ENCODE measurements at regions not wholly inside any gene's neighbourhood (a gene's known extent, or its start where the extent isn't known, plus 50 kb on each side); places are given as distances from the start of the nearest gene placed in this dataset.

GRCh38 chr15:87133704-87134103 is 1054.0 kb downstream of the AGBL1 start:
- no peak for TF ChIP-seq EZH2 (IDR thresholded peaks at IDR 0.05; ENCODE audit: low read length, missing control alignments)
- no peak for TF ChIP-seq CTCF (conservative IDR thresholded peaks at IDR 0.05 in 1 of 2, IDR thresholded peaks at IDR 0.05 in 1 of 2; ENCODE audit: low read depth in 1 of 2, low read length in 2 of 2)
- Histone ChIP-seq H3K27me3 (ENCODE audit: control insufficient read depth, insufficient read depth, low read length) (no peaks in the 10 kb centered on the region), H3K9ac (ENCODE audit: insufficient read depth, low read length) (no peak overlapping the region), H3K4me1 (ENCODE audit: control insufficient read depth, extremely low read depth, insufficient read depth, low read length) (no peaks in the 10 kb centered on the region), H3K9me3 (ENCODE audit: control insufficient read depth, insufficient read depth, low read depth, low read length) (no peaks in the 10 kb centered on the region), H2AFZ (ENCODE audit: low read length) (no peak overlapping the region), H3K79me2 (ENCODE audit: control insufficient read depth, insufficient read depth, low read length) (no peaks in the 10 kb centered on the region), H3K4me2 (ENCODE audit: extremely low read depth, insufficient read depth, low read length) (no peak overlapping the region), H3K27ac (ENCODE audit: insufficient read depth, low read length) (no peak overlapping the region), H4K20me1 (ENCODE audit: control insufficient read depth, extremely low read depth, insufficient read depth, low read length) (no peaks in the 10 kb centered on the region), H3K4me3 (replicated peaks in 1 of 4; ENCODE audit: control extremely low read depth in 1 of 4, insufficient read depth in 1 of 4, low read depth in 3 of 4, low read length in 4 of 4) (no peak overlapping the region), H3K36me3 (ENCODE audit: control insufficient read depth, insufficient read depth, low read length) (no peaks in the 10 kb centered on the region)
- DNase-seq (ENCODE audit: low read depth in 2 of 2) = no peak

DNA sequence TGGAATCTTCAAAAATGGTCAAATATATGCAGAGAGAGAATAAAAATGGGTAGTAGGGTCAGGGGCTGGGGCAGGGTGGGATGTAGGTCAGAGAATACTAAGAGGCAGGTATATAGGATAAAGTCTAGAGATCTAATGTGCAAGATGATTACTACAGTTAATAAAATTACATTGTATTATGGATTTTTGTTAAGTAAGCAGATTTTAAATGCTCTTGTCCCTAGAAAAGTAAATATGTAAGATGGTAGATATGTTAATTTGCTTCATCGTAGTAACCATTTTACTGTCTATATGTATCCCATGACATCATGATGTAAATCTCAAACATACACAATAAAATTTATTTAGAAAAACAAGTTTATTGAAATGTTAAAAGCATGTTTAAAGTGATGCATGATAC is 1051.4 kb downstream of the AGBL1 start:
- no peaks in the 10 kb centered on the region for H3K4me1 ChIP-seq (ENCODE audit: control insufficient read depth, extremely low read depth, insufficient read depth, low read length)
- H3K4me3 ChIP-seq (replicated peaks in 1 of 4; ENCODE audit: control extremely low read depth in 1 of 4, insufficient read depth in 1 of 4, low read depth in 3 of 4, low read length in 4 of 4) = no peak overlapping the region
- no peak overlapping the region for H3K9ac ChIP-seq (ENCODE audit: insufficient read depth, low read length)
- DNase-seq (ENCODE audit: low read depth in 2 of 2) = no peak
- H3K79me2 ChIP-seq (ENCODE audit: control insufficient read depth, insufficient read depth, low read length) = no peaks in the 10 kb centered on the region
- H4K20me1 ChIP-seq (ENCODE audit: control insufficient read depth, extremely low read depth, insufficient read depth, low read length) = no peaks in the 10 kb centered on the region
- no peaks in the 10 kb centered on the region for H3K9me3 ChIP-seq (ENCODE audit: control insufficient read depth, insufficient read depth, low read depth, low read length)
- no peaks in the 10 kb centered on the region for H3K27me3 ChIP-seq (ENCODE audit: control insufficient read depth, insufficient read depth, low read length)
- H3K36me3 ChIP-seq (ENCODE audit: control insufficient read depth, insufficient read depth, low read length) = no peaks in the 10 kb centered on the region
- no peak overlapping the region for H2AFZ ChIP-seq (ENCODE audit: low read length)
- no peak for TF ChIP-seq EZH2 (IDR thresholded peaks at IDR 0.05; ENCODE audit: low read length, missing control alignments)
- no peak for TF ChIP-seq CTCF (conservative IDR thresholded peaks at IDR 0.05 in 1 of 2, IDR thresholded peaks at IDR 0.05 in 1 of 2; ENCODE audit: low read depth in 1 of 2, low read length in 2 of 2)
- H3K4me2 ChIP-seq (ENCODE audit: extremely low read depth, insufficient read depth, low read length) = no peak overlapping the region
- no peak overlapping the region for H3K27ac ChIP-seq (ENCODE audit: insufficient read depth, low read length)

DNA sequence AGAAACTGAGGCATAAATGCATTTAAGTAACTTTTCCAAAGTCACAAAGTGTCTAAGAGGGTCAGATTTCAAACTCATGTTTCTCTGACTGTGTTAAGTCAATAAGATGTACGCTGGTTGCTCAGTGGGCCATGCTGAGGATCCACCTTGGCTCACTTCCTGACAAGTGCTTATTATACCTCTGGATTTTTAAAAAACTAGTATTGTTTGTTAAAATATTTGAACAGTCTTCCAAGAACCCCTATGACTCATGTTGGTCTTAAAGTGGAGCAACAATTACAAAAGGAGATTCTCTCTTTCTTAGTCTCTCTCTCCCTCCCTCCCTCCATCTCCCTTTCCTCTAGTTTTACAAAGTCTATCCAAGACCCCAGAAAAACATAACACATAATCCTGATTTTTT is 1050.2 kb downstream of the AGBL1 start:
- DNase-seq (ENCODE audit: low read depth in 2 of 2) = peak in 1 of 2 donors; percentile 64
- no peaks in the 10 kb centered on the region for H4K20me1 ChIP-seq (ENCODE audit: control insufficient read depth, extremely low read depth, insufficient read depth, low read length)
- H3K27ac ChIP-seq (ENCODE audit: insufficient read depth, low read length) = no peak overlapping the region
- H3K4me3 ChIP-seq (replicated peaks in 1 of 4; ENCODE audit: control extremely low read depth in 1 of 4, insufficient read depth in 1 of 4, low read depth in 3 of 4, low read length in 4 of 4) = no peak overlapping the region
- no peaks in the 10 kb centered on the region for H3K9me3 ChIP-seq (ENCODE audit: control insufficient read depth, insufficient read depth, low read depth, low read length)
- no peak overlapping the region for H2AFZ ChIP-seq (ENCODE audit: low read length)
- H3K9ac ChIP-seq (ENCODE audit: insufficient read depth, low read length) = no peak overlapping the region
- no peaks in the 10 kb centered on the region for H3K79me2 ChIP-seq (ENCODE audit: control insufficient read depth, insufficient read depth, low read length)
- no peaks in the 10 kb centered on the region for H3K36me3 ChIP-seq (ENCODE audit: control insufficient read depth, insufficient read depth, low read length)
- no peaks in the 10 kb centered on the region for H3K27me3 ChIP-seq (ENCODE audit: control insufficient read depth, insufficient read depth, low read length)
- H3K4me2 ChIP-seq (ENCODE audit: extremely low read depth, insufficient read depth, low read length) = no peak overlapping the region
- TF ChIP-seq CTCF (conservative IDR thresholded peaks at IDR 0.05 in 1 of 2, IDR thresholded peaks at IDR 0.05 in 1 of 2; ENCODE audit: low read depth in 1 of 2, low read length in 2 of 2) (no peak), EZH2 (IDR thresholded peaks at IDR 0.05; ENCODE audit: low read length, missing control alignments) (no peak)
- H3K4me1 ChIP-seq (ENCODE audit: control insufficient read depth, extremely low read depth, insufficient read depth, low read length) = no peaks in the 10 kb centered on the region
